ENCODE measurements at regions not wholly inside any gene's neighbourhood (a gene's known extent, or its start where the extent isn't known, plus 50 kb on each side); places are given as distances from the start of the nearest gene placed in this dataset.

DNA sequence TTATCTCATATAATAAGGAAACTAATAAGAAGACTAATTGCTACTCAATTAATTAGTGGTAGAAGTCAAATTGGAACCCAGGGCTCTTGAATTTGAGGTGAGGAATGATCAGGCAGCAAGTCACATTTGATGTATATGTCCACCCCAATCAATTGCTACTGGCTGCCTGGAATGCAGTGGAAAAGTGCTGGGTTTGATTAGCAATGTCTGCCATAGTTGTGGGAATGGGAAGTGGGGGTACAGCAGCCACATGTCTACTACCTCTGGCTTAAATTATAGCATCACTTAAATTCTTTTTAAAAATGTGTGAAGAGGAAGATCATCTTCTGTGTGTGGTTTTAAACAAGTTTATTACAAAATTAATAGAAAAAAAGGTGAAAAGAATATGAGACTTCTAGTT lies 50.8 kb upstream of the NAV2 start:
- no peak overlapping the region for H3K4me3 ChIP-seq (ENCODE audit: low read depth, low read length)
- no peak for DNase-seq (ENCODE audit: low read depth)

DNA sequence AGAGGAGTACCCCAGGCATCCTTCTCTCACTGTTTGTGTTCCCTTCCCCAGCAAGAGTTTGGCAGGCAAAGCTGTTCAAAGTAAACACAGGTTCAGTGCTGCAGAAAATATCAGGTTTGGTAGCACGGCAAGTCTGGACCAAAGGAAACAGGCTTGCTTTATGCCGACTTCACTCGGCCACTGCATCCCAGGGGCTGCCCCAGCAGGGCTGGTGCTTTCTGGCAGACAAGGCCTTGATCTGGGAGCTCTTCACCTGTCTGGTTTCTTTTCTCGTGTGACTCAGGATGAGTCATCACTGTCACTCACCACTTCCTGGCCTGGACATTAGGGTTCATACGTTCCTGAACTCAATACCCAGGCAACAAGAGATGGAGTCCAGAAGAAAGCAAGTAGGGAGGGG lies 52.6 kb upstream of the NAV2 start:
- DNase-seq (ENCODE audit: low read depth) = no peak
- H3K4me3 ChIP-seq (ENCODE audit: low read depth, low read length) = no peak overlapping the region

GRCh38 chr11:19659529-19659928 lies 53.1 kb upstream of the NAV2 start:
- no peak overlapping the region for H3K4me3 ChIP-seq (ENCODE audit: low read depth, low read length)
- no peak for DNase-seq (ENCODE audit: low read depth)

DNA sequence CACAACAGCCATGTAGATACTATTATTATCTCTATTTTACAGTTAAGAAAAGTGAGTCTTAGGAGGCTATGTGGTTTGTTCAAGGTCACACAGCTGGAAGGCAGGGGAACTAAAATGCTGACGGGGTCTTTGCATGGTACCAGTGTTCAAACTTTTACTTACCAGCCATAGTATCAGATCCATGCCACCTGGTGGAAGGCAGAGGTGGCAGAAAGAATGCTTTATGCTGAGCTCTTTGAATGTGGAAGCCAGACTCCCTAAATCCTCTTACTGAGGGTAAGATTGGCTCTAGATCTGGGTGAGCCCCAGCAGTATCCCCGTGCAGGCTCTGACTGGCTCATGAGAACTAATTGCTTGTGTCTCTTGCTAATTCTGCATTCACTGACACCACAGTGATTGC lies 54.3 kb upstream of the NAV2 start:
- H3K4me3 ChIP-seq (ENCODE audit: low read depth, low read length) = no peak overlapping the region
- DNase-seq (ENCODE audit: low read depth) = no peak

- H3K4me3 ChIP-seq (ENCODE audit: low read depth, low read length) = no peak overlapping the region
- no peak for DNase-seq (ENCODE audit: low read depth)
Measured at GRCh38 chr11:19656140-19656541, 56.5 kb upstream of the NAV2 start.

- DNase-seq (ENCODE audit: low read depth) = no peak
- no peak overlapping the region for H3K4me3 ChIP-seq (ENCODE audit: low read depth, low read length)
Measured at GRCh38 chr11:19652623-19653375, 59.8 kb upstream of the NAV2 start.

DNA sequence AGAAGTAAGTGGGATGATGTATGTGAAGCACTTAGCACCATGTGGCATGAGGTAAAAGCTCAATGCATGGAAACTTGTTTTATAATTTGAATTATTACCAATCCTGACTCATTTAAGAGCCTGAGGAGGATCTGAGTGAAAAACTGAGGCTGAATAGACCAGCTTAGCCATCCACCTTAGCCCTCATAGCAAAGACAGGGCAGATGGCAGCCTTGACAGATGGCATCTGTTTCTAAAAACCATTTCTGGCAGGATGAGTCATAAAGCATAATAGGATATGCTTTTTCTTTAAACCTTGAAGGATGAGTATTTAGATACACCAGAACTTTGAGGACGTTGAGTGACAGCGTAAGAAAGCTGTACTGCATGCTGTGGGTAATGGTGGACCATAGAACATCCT lies 61.0 kb upstream of the NAV2 start:
- no peak for DNase-seq (ENCODE audit: low read depth)
- no peak overlapping the region for H3K4me3 ChIP-seq (ENCODE audit: low read depth, low read length)

DNA sequence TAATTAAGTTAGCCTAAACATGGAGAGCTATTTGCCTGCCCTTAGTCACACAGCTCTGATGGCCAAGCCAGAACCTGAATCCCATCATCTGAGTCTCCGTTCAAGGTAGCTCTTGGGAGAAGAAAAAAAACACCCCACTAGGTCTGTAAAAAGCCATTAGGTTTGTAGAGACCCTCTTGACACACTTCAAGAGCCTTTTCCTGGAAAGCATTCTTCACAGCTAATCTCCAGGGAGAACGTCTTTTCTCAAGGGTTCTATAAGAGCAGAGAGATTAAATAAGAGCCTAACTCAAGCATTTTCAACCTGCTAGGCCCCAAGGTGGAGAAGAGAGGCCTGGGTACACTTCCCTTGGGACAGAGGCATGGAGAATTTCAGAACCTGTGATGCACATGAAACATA lies 61.6 kb upstream of the NAV2 start:
- DNase-seq (ENCODE audit: low read depth) = no peak
- H3K4me3 ChIP-seq (ENCODE audit: low read depth, low read length) = no peak overlapping the region

DNA sequence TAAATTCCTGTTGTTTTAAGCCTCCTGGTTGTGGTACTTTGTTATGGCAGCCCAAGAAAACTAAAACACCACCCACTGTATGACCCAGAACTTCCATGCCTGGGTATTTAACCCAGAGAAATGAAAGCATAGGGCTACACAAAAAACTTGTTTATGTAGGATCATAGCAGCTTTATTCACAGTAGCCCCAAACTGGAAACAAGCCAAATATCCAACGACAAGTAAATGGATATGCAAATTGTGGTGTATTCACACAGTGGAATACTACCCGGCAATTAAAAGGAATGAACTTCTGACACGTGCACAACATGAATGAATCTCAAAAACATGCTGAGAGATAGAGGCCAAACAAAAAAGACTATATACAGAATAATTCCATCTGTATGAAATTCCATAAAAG lies 62.2 kb upstream of the NAV2 start:
- no peak for DNase-seq (ENCODE audit: low read depth)
- no peak overlapping the region for H3K4me3 ChIP-seq (ENCODE audit: low read depth, low read length)

GRCh38 chr11:19649751-19650150 lies 62.9 kb upstream of the NAV2 start:
- no peak for DNase-seq (ENCODE audit: low read depth)
- H3K4me3 ChIP-seq (ENCODE audit: low read depth, low read length) = no peak overlapping the region

DNA sequence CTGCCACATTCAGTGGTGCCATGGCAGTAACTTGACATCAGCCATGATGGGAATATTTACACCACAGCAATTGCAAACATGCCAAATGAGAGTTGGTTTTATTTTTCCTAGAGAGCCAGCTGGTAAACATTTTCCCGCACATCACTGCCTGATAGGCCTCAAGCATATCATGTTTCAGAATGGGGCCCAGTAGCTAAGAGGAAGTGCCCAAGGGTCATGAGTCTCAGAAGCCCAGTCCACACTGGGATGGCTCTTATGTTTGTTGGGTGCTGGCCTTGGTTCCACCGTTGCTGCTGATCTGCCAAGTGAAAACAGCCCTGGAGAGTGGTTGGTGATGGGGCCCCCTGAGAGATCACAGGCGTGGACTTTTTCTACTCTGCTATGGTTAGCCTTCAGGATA lies 64.3 kb upstream of the NAV2 start:
- H3K4me3 ChIP-seq (ENCODE audit: low read depth, low read length) = no peak overlapping the region
- no peak for DNase-seq (ENCODE audit: low read depth)

DNA sequence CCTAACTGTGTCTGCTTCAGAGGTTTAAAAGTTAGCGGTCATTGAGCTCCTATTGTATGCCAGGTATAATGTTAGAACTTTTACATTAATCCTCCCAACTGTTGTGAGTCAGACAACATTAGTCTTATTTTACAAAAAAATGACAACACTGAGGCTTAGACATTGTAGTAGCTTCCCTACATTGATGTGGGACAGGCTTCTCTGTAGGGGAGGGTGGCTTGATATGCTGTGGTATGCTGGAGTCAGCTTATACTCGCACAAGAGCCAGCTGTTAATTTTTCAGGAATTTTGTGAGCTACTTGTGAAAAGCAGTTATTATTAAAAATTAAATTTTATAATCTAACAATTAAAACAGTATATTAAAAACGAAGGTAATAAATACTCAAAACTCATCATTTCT lies 64.8 kb upstream of the NAV2 start:
- H3K4me3 ChIP-seq (ENCODE audit: low read depth, low read length) = no peak overlapping the region
- no peak for DNase-seq (ENCODE audit: low read depth)

DNA sequence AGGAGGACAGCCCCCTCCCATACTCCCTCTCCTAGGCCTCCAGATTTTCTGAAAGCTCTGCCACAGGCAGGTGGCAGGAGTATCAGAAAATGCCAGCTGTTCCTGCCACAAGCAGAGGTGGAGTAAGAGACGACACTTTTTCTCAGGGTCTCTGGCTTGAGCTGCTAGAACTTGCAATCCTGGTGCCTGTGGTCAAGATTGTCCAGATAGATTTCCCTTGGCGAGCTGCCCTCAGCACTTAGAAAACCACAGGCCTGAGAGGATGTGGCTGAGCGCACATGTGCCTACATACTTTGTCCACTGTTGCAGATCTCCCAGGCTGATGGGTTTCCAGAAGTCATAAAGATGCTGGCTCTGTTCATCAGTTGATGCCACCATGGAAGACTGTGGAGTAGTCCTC lies 65.7 kb upstream of the NAV2 start:
- no peak overlapping the region for H3K4me3 ChIP-seq (ENCODE audit: low read depth, low read length)
- peak; percentile 93 for DNase-seq (ENCODE audit: low read depth)

DNA sequence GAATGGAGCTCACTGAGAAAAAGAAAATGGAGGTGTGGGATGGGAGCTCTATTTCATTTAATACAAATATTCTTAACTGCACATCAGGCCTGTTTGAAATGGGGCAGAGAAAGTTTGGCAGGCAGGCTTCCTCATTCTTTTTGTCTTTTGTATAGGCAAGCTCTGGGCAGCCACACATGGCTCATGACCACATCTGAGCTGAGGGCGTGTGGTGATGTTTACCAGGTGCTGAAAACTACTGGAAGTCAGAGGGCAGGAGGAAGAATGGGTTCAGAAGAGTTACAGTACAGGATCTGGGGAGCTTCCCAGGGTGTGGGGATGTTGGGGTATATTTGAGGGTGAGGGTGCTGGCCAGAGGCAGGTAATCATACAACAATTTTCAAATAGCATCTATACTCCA lies 66.3 kb upstream of the NAV2 start:
- H3K4me3 ChIP-seq (ENCODE audit: low read depth, low read length) = no peak overlapping the region
- DNase-seq (ENCODE audit: low read depth) = no peak

GRCh38 chr11:19644316-19644715 lies 68.3 kb upstream of the NAV2 start:
- H3K4me3 ChIP-seq (ENCODE audit: low read depth, low read length) = no peak overlapping the region
- DNase-seq (ENCODE audit: low read depth) = peak; percentile 28

- peak; percentile 39 for DNase-seq (ENCODE audit: low read depth)
- H3K4me3 ChIP-seq (ENCODE audit: low read depth, low read length) = no peak overlapping the region
Measured at GRCh38 chr11:19642185-19643158, 70.2 kb upstream of the NAV2 start.

DNA sequence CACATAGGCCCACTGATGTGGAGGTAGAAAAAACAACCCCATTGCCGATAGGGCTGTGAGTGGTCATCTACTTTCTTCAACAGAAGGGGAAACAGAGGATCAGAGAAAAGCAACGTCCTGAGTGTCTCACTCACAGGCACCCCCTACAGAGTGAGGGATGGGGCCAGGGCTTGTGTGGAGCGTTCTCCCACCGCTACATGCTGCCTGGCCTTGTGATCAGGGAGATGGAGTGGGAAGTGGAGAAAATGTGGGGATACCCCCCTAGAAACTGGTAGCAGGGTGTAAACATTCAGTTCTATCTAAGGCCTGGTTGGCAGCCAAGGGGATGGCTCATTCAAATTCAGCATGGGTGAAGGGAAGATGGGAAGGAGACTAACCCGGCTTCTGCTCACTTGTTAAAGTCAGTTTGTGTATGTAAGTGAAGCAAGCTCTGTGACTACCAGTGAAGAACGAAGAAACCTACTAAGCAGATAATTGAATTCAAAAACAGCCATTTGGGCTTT lies 73.0 kb upstream of the NAV2 start:
- no peak for DNase-seq (ENCODE audit: low read depth)
- H3K4me3 ChIP-seq (ENCODE audit: low read depth, low read length) = no peak overlapping the region

DNA sequence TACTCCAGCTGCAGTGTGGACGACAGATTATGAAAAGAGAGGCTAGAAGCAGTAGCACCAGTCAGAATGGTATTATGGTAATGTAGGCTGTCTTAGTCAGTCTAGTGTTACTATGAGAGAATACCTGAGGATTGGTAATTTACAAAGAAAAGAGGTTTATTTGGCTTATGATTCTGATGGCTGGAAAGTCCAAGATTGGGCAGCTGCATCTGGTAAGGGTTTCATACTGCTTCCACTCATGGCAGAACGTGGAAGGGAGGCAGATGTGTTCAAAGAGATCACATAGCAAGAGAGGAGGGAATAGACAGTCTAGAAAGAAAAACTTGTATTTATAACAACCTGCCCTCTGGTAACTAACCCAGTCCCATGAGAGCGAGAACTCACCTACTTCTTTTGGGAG lies 77.3 kb upstream of the NAV2 start:
- no peak for DNase-seq (ENCODE audit: low read depth)

GRCh38 chr11:19633276-19633675 lies 79.4 kb upstream of the NAV2 start:
- H3K4me3 ChIP-seq (ENCODE audit: low read depth, low read length) = no peak overlapping the region
- DNase-seq (ENCODE audit: low read depth) = no peak

More for the DNA sequence above, 77.3 kb upstream of the NAV2 start:
- no peak overlapping the region for H3K4me3 ChIP-seq (ENCODE audit: low read depth, low read length)

DNA sequence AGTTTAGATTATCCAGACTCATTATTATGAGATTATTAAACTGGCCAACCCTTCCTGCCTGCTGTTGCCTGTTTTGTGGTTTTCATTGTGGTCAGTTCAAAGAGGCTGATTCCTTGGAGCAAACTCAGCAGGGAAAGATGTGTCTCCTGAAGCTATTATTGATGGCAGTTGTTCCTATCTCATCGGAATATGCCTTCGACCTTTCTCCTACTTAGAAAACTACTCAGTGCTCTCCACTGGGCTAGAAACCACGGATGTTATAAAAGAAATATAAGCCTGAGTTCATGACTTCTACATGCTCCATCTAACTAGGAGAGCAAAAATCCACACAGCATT lies 80.2 kb upstream of the NAV2 start:
- no peak overlapping the region for H3K4me3 ChIP-seq (ENCODE audit: low read depth, low read length)

More for the DNA sequence above, 80.2 kb upstream of the NAV2 start:
- no peak for DNase-seq (ENCODE audit: low read depth)

Measured in skeletal muscle cell (primary cell).